OCI-LY1 (cell line): ENCODE measurements at regions not wholly inside any gene's neighbourhood (a gene's known extent, or its start where the extent isn't known, plus 50 kb on each side); places are given as distances from the start of the nearest gene placed in this dataset.

Experiments
- EZH2 ChIP-seq: fragments of 200-600 bp; sonication (generic), shearing (Covaris generic); IDR thresholded peaks from 2 replicates; pipeline ENCODE4 v1.8.0; 2017; ENCODE audit warnings: borderline replicate concordance, mixed run types, mild to moderate bottlenecking, antibody characterized with exemption, low read length, moderate library complexity, mixed read lengths
- TF ChIP-seq, protein P1 (sequence below): fragments of 200-600 bp; sonication (generic), shearing (Covaris generic); IDR thresholded peaks from 2 replicates; pipeline ENCODE4 v1.5.1; 2017; ENCODE audit warnings: mild to moderate bottlenecking, antibody characterized with exemption, low read length, moderate library complexity, mixed read lengths

DNA sequence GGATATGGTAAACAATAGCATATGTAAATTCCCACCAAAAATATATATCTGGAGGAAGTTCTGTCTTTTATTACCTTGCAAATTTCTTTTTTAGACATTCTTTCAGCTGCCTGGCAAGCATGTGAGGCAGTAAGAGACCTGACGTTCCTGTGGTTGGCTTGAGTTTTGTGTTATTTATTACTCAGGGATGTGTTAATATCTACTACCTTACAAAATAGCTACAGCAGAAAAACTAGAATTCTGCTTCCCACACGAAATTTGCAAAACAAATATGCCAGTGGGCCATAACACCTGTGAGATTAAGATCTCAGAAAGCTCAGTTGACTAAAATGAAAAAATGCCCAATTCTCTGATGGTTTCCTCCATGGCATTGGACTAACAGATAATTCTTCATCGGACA is 274.2 kb downstream of the TMEM167A start:
- TF ChIP-seq, protein P1, sequence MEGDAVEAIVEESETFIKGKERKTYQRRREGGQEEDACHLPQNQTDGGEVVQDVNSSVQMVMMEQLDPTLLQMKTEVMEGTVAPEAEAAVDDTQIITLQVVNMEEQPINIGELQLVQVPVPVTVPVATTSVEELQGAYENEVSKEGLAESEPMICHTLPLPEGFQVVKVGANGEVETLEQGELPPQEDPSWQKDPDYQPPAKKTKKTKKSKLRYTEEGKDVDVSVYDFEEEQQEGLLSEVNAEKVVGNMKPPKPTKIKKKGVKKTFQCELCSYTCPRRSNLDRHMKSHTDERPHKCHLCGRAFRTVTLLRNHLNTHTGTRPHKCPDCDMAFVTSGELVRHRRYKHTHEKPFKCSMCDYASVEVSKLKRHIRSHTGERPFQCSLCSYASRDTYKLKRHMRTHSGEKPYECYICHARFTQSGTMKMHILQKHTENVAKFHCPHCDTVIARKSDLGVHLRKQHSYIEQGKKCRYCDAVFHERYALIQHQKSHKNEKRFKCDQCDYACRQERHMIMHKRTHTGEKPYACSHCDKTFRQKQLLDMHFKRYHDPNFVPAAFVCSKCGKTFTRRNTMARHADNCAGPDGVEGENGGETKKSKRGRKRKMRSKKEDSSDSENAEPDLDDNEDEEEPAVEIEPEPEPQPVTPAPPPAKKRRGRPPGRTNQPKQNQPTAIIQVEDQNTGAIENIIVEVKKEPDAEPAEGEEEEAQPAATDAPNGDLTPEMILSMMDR = no peak
- TF ChIP-seq EZH2 = no peak
